ENCODE measurements at regions not wholly inside any gene's neighbourhood (a gene's known extent, or its start where the extent isn't known, plus 50 kb on each side); places are given as distances from the start of the nearest gene placed in this dataset.

DNA sequence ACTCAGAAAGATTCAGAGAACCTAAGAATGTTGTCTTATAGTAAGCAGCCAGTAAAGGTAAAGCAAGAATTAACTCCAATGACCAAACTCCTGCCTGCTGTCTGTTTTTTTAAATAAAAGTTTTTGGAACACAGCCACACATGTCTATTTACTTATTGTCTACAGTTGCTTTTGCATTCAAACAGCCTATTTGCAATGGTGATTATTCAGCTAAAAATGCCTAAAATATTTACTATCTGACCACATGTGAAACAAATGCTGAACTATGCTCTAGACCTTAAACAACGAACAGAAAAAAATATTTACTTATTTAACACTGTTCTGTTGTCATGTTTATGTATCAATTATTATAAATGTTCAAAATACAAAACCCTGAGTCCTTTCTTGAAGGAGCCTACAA lies 1246.6 kb downstream of the FAM181B start:
- H3K4me1 ChIP-seq (ENCODE audit: control insufficient read depth in 5 of 5, insufficient read depth in 5 of 5, low read length in 5 of 5): no peaks in the 10 kb centered on the region
- H3K27me3 ChIP-seq (ENCODE audit: control insufficient read depth in 5 of 5, insufficient read depth in 4 of 5, low read length in 5 of 5): no peaks in the 10 kb centered on the region
- no peaks in the 10 kb centered on the region for H3K9me3 ChIP-seq (ENCODE audit: control insufficient read depth in 5 of 5, low read length in 5 of 5)
- H3K36me3 ChIP-seq (ENCODE audit: control insufficient read depth in 5 of 5, insufficient read depth in 5 of 5, low read length in 5 of 5): no peaks in the 10 kb centered on the region
- H3K27ac ChIP-seq (ENCODE audit: low read depth, low read length): no peak overlapping the region
- no peak overlapping the region for H3K9ac ChIP-seq (ENCODE audit: low read length in 5 of 5)
- H3K4me3 ChIP-seq (ENCODE audit: low read depth in 1 of 5, low read length in 5 of 5): no peak overlapping the region

DNA sequence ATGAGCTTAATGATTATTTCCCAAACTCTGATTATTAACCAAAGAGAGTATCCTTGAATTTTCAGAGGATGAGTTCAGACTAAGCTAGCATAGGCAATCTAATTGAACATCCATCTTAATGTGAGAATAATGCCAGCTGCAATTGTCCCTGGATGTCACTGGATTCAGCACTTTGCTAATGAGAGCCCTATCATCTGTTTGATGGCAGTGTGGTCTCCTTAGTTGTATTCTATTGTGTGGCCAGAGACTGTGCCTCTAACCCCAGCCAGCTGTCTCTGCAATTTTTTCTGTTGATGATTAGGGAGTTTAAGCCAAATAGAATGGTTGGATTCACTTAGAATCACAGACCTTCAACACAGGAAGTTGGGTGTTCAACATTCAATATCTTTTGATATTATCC lies 1249.5 kb downstream of the FAM181B start:
- no peaks in the 10 kb centered on the region for H3K36me3 ChIP-seq (ENCODE audit: control insufficient read depth in 5 of 5, insufficient read depth in 5 of 5, low read length in 5 of 5)
- no peaks in the 10 kb centered on the region for H3K9me3 ChIP-seq (ENCODE audit: control insufficient read depth in 5 of 5, low read length in 5 of 5)
- H3K4me1 ChIP-seq (ENCODE audit: control insufficient read depth in 5 of 5, insufficient read depth in 5 of 5, low read length in 5 of 5): no peaks in the 10 kb centered on the region
- H3K27ac ChIP-seq (ENCODE audit: low read depth, low read length): no peak overlapping the region
- H3K4me3 ChIP-seq (ENCODE audit: low read depth in 1 of 5, low read length in 5 of 5): no peak overlapping the region
- H3K9ac ChIP-seq (ENCODE audit: low read length in 5 of 5): no peak overlapping the region
- H3K27me3 ChIP-seq (ENCODE audit: control insufficient read depth in 5 of 5, insufficient read depth in 4 of 5, low read length in 5 of 5): no peaks in the 10 kb centered on the region

DNA sequence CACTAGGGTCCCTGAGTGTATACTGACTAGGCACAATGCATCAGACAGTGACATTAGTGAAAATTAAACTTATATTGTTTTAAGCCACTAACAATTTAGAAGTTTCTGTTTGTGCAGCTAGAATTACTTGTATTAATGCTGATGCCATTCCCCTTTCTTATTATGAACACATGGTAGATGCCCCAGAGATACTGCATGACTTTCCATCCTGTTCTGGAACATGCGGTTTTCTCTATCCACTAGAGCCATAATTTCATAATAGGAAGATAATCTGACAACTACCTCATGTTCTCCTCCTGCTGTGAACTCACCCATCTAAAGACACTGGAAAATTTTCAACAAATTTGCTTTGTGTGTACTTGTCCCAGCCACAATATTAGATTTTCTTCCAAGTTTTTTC lies 1256.4 kb downstream of the FAM181B start:
- no peaks in the 10 kb centered on the region for H3K9me3 ChIP-seq (ENCODE audit: control insufficient read depth in 5 of 5, low read length in 5 of 5)

DNA sequence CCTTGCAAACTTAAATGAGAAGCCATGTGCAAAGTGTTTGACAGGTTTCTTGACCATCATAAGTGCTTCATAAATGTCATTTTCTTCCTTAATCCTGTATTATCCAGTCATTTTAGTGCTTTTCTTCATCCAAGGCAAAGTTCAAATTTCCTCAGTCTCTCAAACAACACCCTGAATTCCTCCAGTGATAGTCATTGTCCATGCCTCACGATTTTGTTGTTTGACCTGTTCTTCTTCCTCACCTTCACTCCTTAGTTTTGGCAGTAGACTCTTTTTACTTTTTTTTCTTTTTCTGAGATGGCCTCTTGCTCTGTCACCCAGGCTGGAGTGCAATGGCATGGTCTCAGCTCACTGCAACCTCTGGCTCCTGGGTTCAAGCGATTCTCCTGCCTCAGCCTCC lies 1257.3 kb downstream of the FAM181B start:
- H3K27ac ChIP-seq (ENCODE audit: low read depth, low read length): no peak overlapping the region
- no peaks in the 10 kb centered on the region for H3K9me3 ChIP-seq (ENCODE audit: control insufficient read depth in 5 of 5, low read length in 5 of 5)
- H3K4me3 ChIP-seq (ENCODE audit: low read depth in 1 of 5, low read length in 5 of 5): no peak overlapping the region
- H3K27me3 ChIP-seq (ENCODE audit: control insufficient read depth in 5 of 5, insufficient read depth in 4 of 5, low read length in 5 of 5): no peaks in the 10 kb centered on the region
- no peaks in the 10 kb centered on the region for H3K4me1 ChIP-seq (ENCODE audit: control insufficient read depth in 5 of 5, insufficient read depth in 5 of 5, low read length in 5 of 5)
- no peaks in the 10 kb centered on the region for H3K36me3 ChIP-seq (ENCODE audit: control insufficient read depth in 5 of 5, insufficient read depth in 5 of 5, low read length in 5 of 5)
- H3K9ac ChIP-seq (ENCODE audit: low read length in 5 of 5): no peak overlapping the region

More for the DNA sequence above, 1256.4 kb downstream of the FAM181B start:
- no peaks in the 10 kb centered on the region for H3K4me1 ChIP-seq (ENCODE audit: control insufficient read depth in 5 of 5, insufficient read depth in 5 of 5, low read length in 5 of 5)
- no peaks in the 10 kb centered on the region for H3K27me3 ChIP-seq (ENCODE audit: control insufficient read depth in 5 of 5, insufficient read depth in 4 of 5, low read length in 5 of 5)
- H3K9ac ChIP-seq (ENCODE audit: low read length in 5 of 5): no peak overlapping the region
- H3K27ac ChIP-seq (ENCODE audit: low read depth, low read length): no peak overlapping the region
- no peaks in the 10 kb centered on the region for H3K36me3 ChIP-seq (ENCODE audit: control insufficient read depth in 5 of 5, insufficient read depth in 5 of 5, low read length in 5 of 5)
- H3K4me3 ChIP-seq (ENCODE audit: low read depth in 1 of 5, low read length in 5 of 5): no peak overlapping the region

DNA sequence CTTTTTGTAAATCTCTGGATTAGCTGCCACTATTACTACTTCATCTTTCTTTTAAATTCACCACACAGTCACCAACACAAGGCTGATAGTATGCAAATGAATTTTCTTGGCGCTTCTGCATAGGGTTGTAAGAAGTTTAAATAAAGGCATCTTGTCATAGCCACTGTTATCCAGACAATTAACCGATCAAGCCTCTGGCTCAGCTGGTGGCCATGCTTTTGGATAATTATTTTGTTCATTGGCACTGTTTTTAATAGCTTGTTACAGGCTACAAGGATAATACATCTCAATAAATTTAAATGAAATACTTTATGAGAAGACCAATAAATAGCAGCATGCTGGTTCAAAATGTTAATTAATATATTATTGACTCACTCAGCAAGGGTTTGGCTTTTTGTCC lies 1261.0 kb downstream of the FAM181B start:
- no peaks in the 10 kb centered on the region for H3K36me3 ChIP-seq (ENCODE audit: control insufficient read depth in 5 of 5, insufficient read depth in 5 of 5, low read length in 5 of 5)
- no peak overlapping the region for H3K4me3 ChIP-seq (ENCODE audit: low read depth in 1 of 5, low read length in 5 of 5)
- no peaks in the 10 kb centered on the region for H3K27me3 ChIP-seq (ENCODE audit: control insufficient read depth in 5 of 5, insufficient read depth in 4 of 5, low read length in 5 of 5)
- no peaks in the 10 kb centered on the region for H3K9me3 ChIP-seq (ENCODE audit: control insufficient read depth in 5 of 5, low read length in 5 of 5)
- H3K9ac ChIP-seq (ENCODE audit: low read length in 5 of 5): no peak overlapping the region
- H3K27ac ChIP-seq (ENCODE audit: low read depth, low read length): no peak overlapping the region
- H3K4me1 ChIP-seq (ENCODE audit: control insufficient read depth in 5 of 5, insufficient read depth in 5 of 5, low read length in 5 of 5): no peaks in the 10 kb centered on the region

DNA sequence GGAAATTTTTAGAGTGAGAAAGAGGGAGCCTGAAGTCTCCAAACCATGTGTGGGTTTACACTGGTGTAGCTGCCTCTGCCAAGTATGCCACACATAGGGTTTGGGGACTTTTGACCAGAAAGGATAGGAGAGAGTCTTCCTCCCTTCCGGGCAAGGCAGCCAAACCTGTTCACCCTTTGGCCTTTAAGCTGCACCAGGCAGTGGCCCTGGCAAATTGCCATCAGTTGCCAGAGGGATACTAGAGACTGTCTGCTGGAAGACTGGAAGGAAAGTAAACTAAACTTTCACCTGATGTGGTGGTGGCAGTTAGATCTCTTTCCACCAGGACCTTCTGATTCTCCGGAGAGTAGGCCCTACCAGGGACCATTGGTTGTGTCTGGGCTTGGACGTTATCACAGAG lies 1263.2 kb downstream of the FAM181B start:
- H3K36me3 ChIP-seq (ENCODE audit: control insufficient read depth in 5 of 5, insufficient read depth in 5 of 5, low read length in 5 of 5): no peaks in the 10 kb centered on the region
- H3K9ac ChIP-seq (ENCODE audit: low read length in 5 of 5): no peak overlapping the region
- no peaks in the 10 kb centered on the region for H3K9me3 ChIP-seq (ENCODE audit: control insufficient read depth in 5 of 5, low read length in 5 of 5)
- H3K27ac ChIP-seq (ENCODE audit: low read depth, low read length): no peak overlapping the region
- H3K27me3 ChIP-seq (ENCODE audit: control insufficient read depth in 5 of 5, insufficient read depth in 4 of 5, low read length in 5 of 5): no peaks in the 10 kb centered on the region
- no peak overlapping the region for H3K4me3 ChIP-seq (ENCODE audit: low read depth in 1 of 5, low read length in 5 of 5)
- H3K4me1 ChIP-seq (ENCODE audit: control insufficient read depth in 5 of 5, insufficient read depth in 5 of 5, low read length in 5 of 5): no peaks in the 10 kb centered on the region

DNA sequence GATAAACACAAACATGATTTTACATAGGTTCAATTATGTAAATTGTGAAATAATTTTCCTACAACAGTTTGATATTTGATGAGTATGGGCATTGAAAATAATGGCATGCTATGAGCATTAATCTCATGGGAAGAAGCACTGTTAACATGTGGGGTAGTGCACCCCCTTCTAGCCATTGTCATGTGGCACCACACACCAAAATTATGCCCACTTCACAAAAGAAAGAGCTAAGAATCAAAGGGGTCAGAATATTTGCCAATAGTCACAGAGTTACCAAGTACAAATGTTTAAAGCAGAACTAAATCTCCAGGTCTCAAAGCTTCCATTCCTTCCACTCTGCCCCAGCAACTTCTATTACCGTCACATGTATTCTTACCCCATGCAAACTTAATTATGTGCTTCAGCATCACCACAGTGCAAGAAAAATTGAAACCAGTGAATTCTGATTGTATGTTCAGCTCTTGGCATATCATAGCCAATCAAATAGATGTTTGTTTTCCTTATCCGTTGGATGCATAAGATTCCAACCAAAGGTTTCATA lies 1273.8 kb downstream of the FAM181B start:
- Histone ChIP-seq H3K4me3 (ENCODE audit: low read depth in 1 of 5, low read length in 5 of 5) (no peak overlapping the region), H3K9ac (ENCODE audit: low read length in 5 of 5) (no peak overlapping the region), H3K4me1 (ENCODE audit: control insufficient read depth in 5 of 5, insufficient read depth in 5 of 5, low read length in 5 of 5) (no peaks in the 10 kb centered on the region), H3K27me3 (ENCODE audit: control insufficient read depth in 5 of 5, insufficient read depth in 4 of 5, low read length in 5 of 5) (no peaks in the 10 kb centered on the region), H3K36me3 (ENCODE audit: control insufficient read depth in 5 of 5, insufficient read depth in 5 of 5, low read length in 5 of 5) (no peaks in the 10 kb centered on the region), H3K9me3 (ENCODE audit: control insufficient read depth in 5 of 5, low read length in 5 of 5) (no peaks in the 10 kb centered on the region), H3K27ac (ENCODE audit: low read depth, low read length) (no peak overlapping the region)

DNA sequence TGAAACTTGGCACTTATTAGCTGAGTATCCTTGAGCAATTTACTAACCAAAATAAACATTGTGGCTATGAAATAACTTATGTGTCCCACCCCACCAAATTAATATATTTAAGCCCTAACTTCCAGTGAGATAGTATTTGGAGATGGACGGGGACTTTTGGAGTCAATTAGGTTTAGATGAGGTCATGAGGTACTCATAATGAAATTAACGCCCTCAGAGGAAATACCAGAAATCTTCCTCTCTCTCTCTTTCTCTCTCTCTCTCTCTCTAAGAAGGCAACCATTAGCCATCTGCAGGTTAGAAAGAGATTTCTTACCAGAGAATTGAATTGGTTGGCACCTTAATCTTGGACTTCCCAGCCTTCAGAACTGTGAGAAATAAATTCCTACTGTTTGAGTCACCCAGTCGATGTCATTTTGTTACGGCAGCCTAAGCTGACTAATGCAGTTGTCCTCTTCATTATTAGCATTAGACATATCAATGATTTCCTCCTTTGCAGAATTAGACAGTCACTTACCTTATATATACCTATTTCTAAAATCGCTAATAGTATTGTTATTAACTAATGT lies 1284.0 kb downstream of the FAM181B start:
- Histone ChIP-seq H3K9ac (ENCODE audit: low read length in 5 of 5) (no peak overlapping the region), H3K27me3 (ENCODE audit: control insufficient read depth in 5 of 5, insufficient read depth in 4 of 5, low read length in 5 of 5) (no peaks in the 10 kb centered on the region), H3K36me3 (ENCODE audit: control insufficient read depth in 5 of 5, insufficient read depth in 5 of 5, low read length in 5 of 5) (no peaks in the 10 kb centered on the region), H3K4me1 (ENCODE audit: control insufficient read depth in 5 of 5, insufficient read depth in 5 of 5, low read length in 5 of 5) (no peaks in the 10 kb centered on the region), H3K4me3 (ENCODE audit: low read depth in 1 of 5, low read length in 5 of 5) (no peak overlapping the region), H3K9me3 (ENCODE audit: control insufficient read depth in 5 of 5, low read length in 5 of 5) (no peaks in the 10 kb centered on the region), H3K27ac (ENCODE audit: low read depth, low read length) (no peak overlapping the region)

DNA sequence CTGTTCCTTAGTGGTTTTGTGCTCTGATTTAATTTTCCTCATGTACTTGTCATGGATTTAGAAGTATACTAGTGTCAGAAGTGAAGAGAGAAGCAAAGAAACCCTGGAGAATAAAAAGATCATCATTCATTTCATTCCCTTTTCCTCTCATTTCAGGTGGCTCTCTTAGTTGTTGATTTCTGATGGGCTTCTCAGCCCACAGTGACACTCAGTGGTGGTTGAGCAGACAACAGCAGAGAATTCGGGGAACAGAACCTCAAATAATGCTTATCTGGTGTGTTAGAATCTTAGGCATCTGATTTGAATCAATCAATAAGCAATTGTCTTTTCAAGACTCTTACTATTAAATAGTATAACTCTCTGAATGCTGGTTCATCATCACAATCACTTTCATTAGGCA lies 1289.4 kb downstream of the FAM181B start:
- no peaks in the 10 kb centered on the region for H3K4me1 ChIP-seq (ENCODE audit: control insufficient read depth in 5 of 5, insufficient read depth in 5 of 5, low read length in 5 of 5)
- no peaks in the 10 kb centered on the region for H3K27me3 ChIP-seq (ENCODE audit: control insufficient read depth in 5 of 5, insufficient read depth in 4 of 5, low read length in 5 of 5)
- H3K4me3 ChIP-seq (ENCODE audit: low read depth in 1 of 5, low read length in 5 of 5): no peak overlapping the region
- no peak overlapping the region for H3K27ac ChIP-seq (ENCODE audit: low read depth, low read length)
- no peaks in the 10 kb centered on the region for H3K9me3 ChIP-seq (ENCODE audit: control insufficient read depth in 5 of 5, low read length in 5 of 5)
- no peaks in the 10 kb centered on the region for H3K36me3 ChIP-seq (ENCODE audit: control insufficient read depth in 5 of 5, insufficient read depth in 5 of 5, low read length in 5 of 5)
- no peak overlapping the region for H3K9ac ChIP-seq (ENCODE audit: low read length in 5 of 5)

DNA sequence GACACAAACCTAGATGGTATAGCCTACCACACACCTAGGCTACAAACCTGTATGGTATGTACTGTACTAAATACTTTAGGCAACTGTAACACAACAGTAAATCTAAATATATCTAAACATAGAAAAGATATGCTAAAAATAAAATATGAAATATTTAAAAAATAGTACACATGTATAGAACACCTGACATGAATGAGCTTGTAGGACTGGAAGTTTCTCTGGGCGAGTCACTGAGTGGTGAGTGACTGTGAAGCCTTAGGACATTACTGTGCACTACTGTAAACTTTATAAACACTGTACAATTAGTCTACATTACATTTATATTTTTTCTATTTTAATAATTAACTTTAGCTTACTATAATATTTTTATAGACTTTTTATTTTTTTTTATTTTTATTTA lies 1301.3 kb downstream of the FAM181B start:
- Histone ChIP-seq H3K27ac (ENCODE audit: low read depth, low read length) (no peak overlapping the region), H3K9ac (ENCODE audit: low read length in 5 of 5) (no peak overlapping the region), H3K4me3 (ENCODE audit: low read depth in 1 of 5, low read length in 5 of 5) (no peak overlapping the region), H3K36me3 (ENCODE audit: control insufficient read depth in 5 of 5, insufficient read depth in 5 of 5, low read length in 5 of 5) (no peaks in the 10 kb centered on the region), H3K4me1 (ENCODE audit: control insufficient read depth in 5 of 5, insufficient read depth in 5 of 5, low read length in 5 of 5) (no peaks in the 10 kb centered on the region), H3K27me3 (ENCODE audit: control insufficient read depth in 5 of 5, insufficient read depth in 4 of 5, low read length in 5 of 5) (no peaks in the 10 kb centered on the region), H3K9me3 (ENCODE audit: control insufficient read depth in 5 of 5, low read length in 5 of 5) (no peaks in the 10 kb centered on the region)

DNA sequence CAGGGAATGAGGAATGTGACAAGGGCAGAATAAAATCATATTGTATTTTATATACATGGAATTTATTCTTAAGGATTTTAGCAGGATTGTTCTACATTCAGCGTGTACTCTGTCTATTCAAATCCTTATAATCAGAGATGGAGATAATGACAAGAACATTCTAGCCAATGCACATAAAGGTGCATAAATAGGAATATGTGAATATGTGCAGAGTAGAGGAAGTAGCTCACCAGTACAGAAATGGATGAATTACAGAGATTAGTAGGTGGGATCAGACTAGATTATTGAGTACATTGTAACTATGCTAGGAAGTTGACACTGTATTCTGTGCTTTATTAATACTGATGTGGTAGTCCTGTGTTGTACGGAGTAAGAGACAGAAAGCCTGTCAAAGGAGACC lies 1308.8 kb downstream of the FAM181B start:
- Histone ChIP-seq H3K4me3 (ENCODE audit: low read depth in 1 of 5, low read length in 5 of 5) (no peak overlapping the region), H3K9me3 (ENCODE audit: control insufficient read depth in 5 of 5, low read length in 5 of 5) (no peaks in the 10 kb centered on the region), H3K36me3 (ENCODE audit: control insufficient read depth in 5 of 5, insufficient read depth in 5 of 5, low read length in 5 of 5) (no peaks in the 10 kb centered on the region), H3K27ac (ENCODE audit: low read depth, low read length) (no peak overlapping the region), H3K4me1 (ENCODE audit: control insufficient read depth in 5 of 5, insufficient read depth in 5 of 5, low read length in 5 of 5) (no peaks in the 10 kb centered on the region), H3K27me3 (ENCODE audit: control insufficient read depth in 5 of 5, insufficient read depth in 4 of 5, low read length in 5 of 5) (no peaks in the 10 kb centered on the region), H3K9ac (ENCODE audit: low read length in 5 of 5) (no peak overlapping the region)

All from subcutaneous abdominal adipose tissue (tissue), 5 donors.